Suprapubic skin (tissue), 4 donors: ENCODE measurements at regions not wholly inside any gene's neighbourhood (a gene's known extent, or its start where the extent isn't known, plus 50 kb on each side); places are given as distances from the start of the nearest gene placed in this dataset.

Experiments used
- DNase-seq, 2 donors: peaks; one replicate each; pipeline ENCODE4 v3.0.0-alpha.2; 2019; ENCODE audit warnings: low spot score in 2 of 2
- H3K27ac ChIP-seq: fragments of 200-600 bp; sonication (generic); one replicate; pipeline ENCODE4 v1.5.1; 2019
- H3K27me3 ChIP-seq: fragments of 200-600 bp; sonication (generic); one replicate; pipeline ENCODE4 v1.5.1; 2019
- H3K36me3 ChIP-seq: fragments of 200-600 bp; sonication (generic); one replicate; pipeline ENCODE4 v1.5.1; 2019
- H3K4me1 ChIP-seq: fragments of 200-600 bp; sonication (generic); one replicate; pipeline ENCODE4 v1.5.1; 2019
- H3K4me3 ChIP-seq: fragments of 200-600 bp; sonication (generic); one replicate; pipeline ENCODE4 v1.5.1; 2019; ENCODE audit warnings: mild to moderate bottlenecking
- H3K9me3 ChIP-seq: fragments of 200-600 bp; sonication (generic); one replicate; pipeline ENCODE4 v1.5.1; 2019
- EP300 ChIP-seq: sonication (generic); formaldehyde crosslinking; IDR thresholded peaks from one replicate; pipeline ENCODE4 v1.6.1; 2017; ENCODE audit warnings: antibody characterized with exemption
- POLR2A ChIP-seq, 2 donors: fragments of 450-650 bp; IDR thresholded peaks; one replicate each; pipeline ENCODE4 v1.6.1; 2017; ENCODE audit warnings: antibody characterized with exemption in 2 of 2, mild to moderate bottlenecking in 2 of 2, moderate library complexity in 2 of 2
- POLR2AphosphoS5 ChIP-seq, 3 donors: sonication (generic); formaldehyde crosslinking; IDR thresholded peaks; one replicate each; pipeline ENCODE4 v1.6.1; 2017; ENCODE audit warnings: antibody characterized with exemption in 3 of 3
- WGBS: methylation state at CpG from one replicate; pipeline ENCODE4 v1.1.5; 2018; 5-methylcytosine and 5-hydroxymethylcytosine counted together
- TF ChIP-seq, protein P1 (sequence below), 2 donors: fragments of 200-600 bp in 1 of 2; fragments of 450-650 bp in 1 of 2; sonication (generic) in 1 of 2; IDR thresholded peaks; one replicate each; pipeline ENCODE4 v1.5.1; 2016 to 2019; ENCODE audit warnings: antibody characterized with exemption in 2 of 2, mild to moderate bottlenecking in 1 of 2, moderate library complexity in 1 of 2

- Histone ChIP-seq H3K36me3 (no peaks in the 10 kb centered on the region), H3K9me3 (no peaks in the 10 kb centered on the region), H3K27me3 (no peaks in the 10 kb centered on the region), H3K27ac (no peak overlapping the region), H3K4me1 (peaks cover 10% of the 10 kb centered on the region), H3K4me3 (no peak overlapping the region)
- TF ChIP-seq POLR2A (IDR thresholded peaks at IDR 0.05): no peak
- no peak for DNase-seq
- 79% methylated on average over 4 of the region's 4 CpGs for WGBS
Measured at GRCh38 chr13:34040863-34041262, 222.9 kb downstream of the RFC3 start.

GRCh38 chr13:34044041-34044440, 226.1 kb downstream of the RFC3 start:
- Histone ChIP-seq H3K4me1 (peaks cover 10% of the 10 kb centered on the region), H3K4me3 (no peak overlapping the region), H3K27me3 (no peaks in the 10 kb centered on the region), H3K36me3 (no peaks in the 10 kb centered on the region), H3K9me3 (no peaks in the 10 kb centered on the region), H3K27ac (no peak overlapping the region)
- TF ChIP-seq, protein P1, sequence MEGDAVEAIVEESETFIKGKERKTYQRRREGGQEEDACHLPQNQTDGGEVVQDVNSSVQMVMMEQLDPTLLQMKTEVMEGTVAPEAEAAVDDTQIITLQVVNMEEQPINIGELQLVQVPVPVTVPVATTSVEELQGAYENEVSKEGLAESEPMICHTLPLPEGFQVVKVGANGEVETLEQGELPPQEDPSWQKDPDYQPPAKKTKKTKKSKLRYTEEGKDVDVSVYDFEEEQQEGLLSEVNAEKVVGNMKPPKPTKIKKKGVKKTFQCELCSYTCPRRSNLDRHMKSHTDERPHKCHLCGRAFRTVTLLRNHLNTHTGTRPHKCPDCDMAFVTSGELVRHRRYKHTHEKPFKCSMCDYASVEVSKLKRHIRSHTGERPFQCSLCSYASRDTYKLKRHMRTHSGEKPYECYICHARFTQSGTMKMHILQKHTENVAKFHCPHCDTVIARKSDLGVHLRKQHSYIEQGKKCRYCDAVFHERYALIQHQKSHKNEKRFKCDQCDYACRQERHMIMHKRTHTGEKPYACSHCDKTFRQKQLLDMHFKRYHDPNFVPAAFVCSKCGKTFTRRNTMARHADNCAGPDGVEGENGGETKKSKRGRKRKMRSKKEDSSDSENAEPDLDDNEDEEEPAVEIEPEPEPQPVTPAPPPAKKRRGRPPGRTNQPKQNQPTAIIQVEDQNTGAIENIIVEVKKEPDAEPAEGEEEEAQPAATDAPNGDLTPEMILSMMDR (IDR thresholded peaks at IDR 0.05): no peak
- TF ChIP-seq EP300 (no peak), POLR2AphosphoS5 (IDR thresholded peaks at IDR 0.05) (no peak), POLR2A (IDR thresholded peaks at IDR 0.05) (no peak)
- 40% methylated on average over 2 of the region's 2 CpGs for WGBS
- DNase-seq: no peak

DNA sequence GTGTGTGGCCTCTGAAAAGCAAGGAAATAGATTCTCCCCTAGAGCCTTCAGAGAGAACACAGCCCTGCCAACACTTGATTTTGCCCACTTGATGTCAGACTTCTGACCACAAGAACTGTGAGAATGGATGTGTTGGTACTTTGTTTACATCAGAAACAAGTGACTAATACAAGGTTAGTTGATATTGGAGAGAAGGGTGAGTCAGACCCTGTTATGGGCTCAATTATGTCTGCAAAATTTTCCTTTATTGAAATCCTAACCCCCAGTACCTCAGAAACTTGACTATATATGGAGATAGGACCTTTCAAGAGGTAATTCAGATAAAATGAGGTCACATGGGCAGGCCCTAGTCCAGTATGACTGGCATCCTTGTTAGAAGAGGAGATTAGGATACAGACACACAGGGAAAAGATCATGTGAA, 226.7 kb downstream of the RFC3 start:
- H3K27me3 ChIP-seq: no peaks in the 10 kb centered on the region
- H3K36me3 ChIP-seq: no peaks in the 10 kb centered on the region
- no peak overlapping the region for H3K4me3 ChIP-seq
- no peak overlapping the region for H3K27ac ChIP-seq
- no peak for DNase-seq
- H3K9me3 ChIP-seq: no peaks in the 10 kb centered on the region
- TF ChIP-seq, protein P1 (IDR thresholded peaks at IDR 0.05): no peak
- TF ChIP-seq POLR2AphosphoS5 (IDR thresholded peaks at IDR 0.05) (no peak), POLR2A (IDR thresholded peaks at IDR 0.05) (no peak), EP300 (no peak)
- peaks cover 10% of the 10 kb centered on the region for H3K4me1 ChIP-seq

- no peak for TF ChIP-seq POLR2AphosphoS5 (IDR thresholded peaks at IDR 0.05)
- no peak for TF ChIP-seq EP300
- Histone ChIP-seq H3K27ac (no peak overlapping the region), H3K27me3 (no peaks in the 10 kb centered on the region), H3K4me3 (no peak overlapping the region), H3K9me3 (no peaks in the 10 kb centered on the region), H3K4me1 (peaks cover 10% of the 10 kb centered on the region), H3K36me3 (no peaks in the 10 kb centered on the region)
- 87% methylated on average over 5 of the region's 5 CpGs for WGBS
- no peak for DNase-seq
Measured at GRCh38 chr13:34046457-34046856, 228.5 kb downstream of the RFC3 start.

DNA sequence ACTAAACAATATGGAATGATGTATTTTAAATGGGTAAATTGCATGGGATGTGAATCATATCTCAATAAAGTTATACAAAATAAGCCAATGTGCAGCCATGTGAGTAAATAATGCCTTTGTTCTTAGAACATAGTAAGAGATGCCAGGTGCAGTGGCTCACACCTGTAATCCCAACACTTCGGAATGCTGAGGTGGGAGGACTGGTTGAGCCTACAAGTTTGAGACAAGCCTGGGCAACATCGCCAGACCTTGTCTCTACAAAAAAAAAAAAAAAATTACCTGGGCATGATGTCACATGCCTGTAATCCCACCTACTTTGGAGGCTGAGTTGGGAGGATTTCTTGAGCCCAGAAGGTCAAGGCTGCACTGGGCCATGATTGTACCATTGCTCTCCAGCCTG, 230.7 kb downstream of the RFC3 start:
- WGBS: 44% methylated on average over 2 of the region's 2 CpGs
- DNase-seq: no peak
- H3K36me3 ChIP-seq: no peaks in the 10 kb centered on the region
- TF ChIP-seq POLR2AphosphoS5 (IDR thresholded peaks at IDR 0.05): no peak
- no peak for TF ChIP-seq POLR2A (IDR thresholded peaks at IDR 0.05)
- TF ChIP-seq, protein P1 (IDR thresholded peaks at IDR 0.05): no peak
- no peak for TF ChIP-seq EP300
- no peak overlapping the region for H3K27ac ChIP-seq
- H3K4me1 ChIP-seq: peaks cover 10% of the 10 kb centered on the region
- H3K27me3 ChIP-seq: no peaks in the 10 kb centered on the region
- no peak overlapping the region for H3K4me3 ChIP-seq
- no peaks in the 10 kb centered on the region for H3K9me3 ChIP-seq

- no peak overlapping the region for H3K4me3 ChIP-seq
- no peak overlapping the region for H3K27ac ChIP-seq
- H3K27me3 ChIP-seq: no peaks in the 10 kb centered on the region
- H3K9me3 ChIP-seq: peaks cover 5% of the 10 kb centered on the region
- no peaks in the 10 kb centered on the region for H3K4me1 ChIP-seq
- TF ChIP-seq EP300: no peak
- no peak for TF ChIP-seq POLR2A (IDR thresholded peaks at IDR 0.05)
- TF ChIP-seq, protein P1 (IDR thresholded peaks at IDR 0.05): no peak
- no peak for TF ChIP-seq POLR2AphosphoS5 (IDR thresholded peaks at IDR 0.05)
- DNase-seq: no peak
- 92% methylated on average over 1 of the region's 1 CpG for WGBS
- H3K36me3 ChIP-seq: no peaks in the 10 kb centered on the region
Measured at GRCh38 chr13:34056733-34057258, 238.8 kb downstream of the RFC3 start.
